ENCODE measurements at regions not wholly inside any gene's neighbourhood (a gene's known extent, or its start where the extent isn't known, plus 50 kb on each side); places are given as distances from the start of the nearest gene placed in this dataset.

GRCh38 chr16:13492046-13492445 is 427.9 kb upstream of the ERCC4 start:
- Mint-ChIP-seq H3K4me1 (no peaks in the 10 kb centered on the region), H3K9me3 (peaks cover 2 to 7% (median 4%) of the 10 kb centered on the region in 7 donors), H3K27me3 (ENCODE audit: low read depth in 3 of 3) (peaks cover 1 to 3% (median 2%) of the 10 kb centered on the region in 3 donors), H3K36me3 (no peaks in the 10 kb centered on the region), H3K4me3 (no peak overlapping the region), H3K27ac (no peak overlapping the region)
- no peak overlapping the region for H2AFZ ChIP-seq (ENCODE audit: insufficient read depth, low read depth, low read length, poor library complexity, severe bottlenecking)
- no peak overlapping the region for H3K9ac ChIP-seq (ENCODE audit: insufficient read depth, low read length, poor library complexity, severe bottlenecking)
- H3K36me3 ChIP-seq (replicated peaks in 1 of 2; ENCODE audit: control insufficient read depth in 1 of 2, insufficient read depth in 2 of 2, low read length in 2 of 2) = no peaks in the 10 kb centered on the region
- no peak for TF ChIP-seq CTCF (IDR thresholded peaks at IDR 0.05)
- H3K9me3 ChIP-seq (replicated peaks in 1 of 2; ENCODE audit: control insufficient read depth in 1 of 2, insufficient read depth in 1 of 2, low read length in 2 of 2) = no peaks in the 10 kb centered on the region
- no peaks in the 10 kb centered on the region for H3K4me1 ChIP-seq (ENCODE audit: control insufficient read depth in 1 of 2, insufficient read depth in 2 of 2, low read length in 2 of 2)
- no peak for DNase-seq
- no peaks in the 10 kb centered on the region for H3K79me2 ChIP-seq (ENCODE audit: insufficient read depth, low read length)
- H4K20me1 ChIP-seq (ENCODE audit: insufficient read depth, low read length) = no peaks in the 10 kb centered on the region
- H3K4me3 ChIP-seq (replicated peaks in 1 of 3; ENCODE audit: low read depth in 2 of 3, low read length in 3 of 3) = no peak overlapping the region
- H3K27ac ChIP-seq (ENCODE audit: low read depth in 1 of 2, low read length in 2 of 2) = no peak overlapping the region
- H3K4me2 ChIP-seq (replicated peaks; ENCODE audit: extremely low read depth, low read length, poor library complexity, severe bottlenecking) = no peak overlapping the region
- intact Hi-C loops (cut with micrococcal nuclease) = no loop called here
- no peaks in the 10 kb centered on the region for H3K27me3 ChIP-seq (ENCODE audit: control insufficient read depth in 2 of 2, insufficient read depth in 2 of 2, low read length in 2 of 2)
- WGBS (ENCODE audit: insufficient coverage) = no CpG with 5 or more reads among the region's 4 CpGs

GRCh38 chr16:13503960-13504635 is 415.9 kb upstream of the ERCC4 start:
- no peaks in the 10 kb centered on the region for H3K79me2 ChIP-seq (ENCODE audit: insufficient read depth, low read length)
- no peak overlapping the region for H3K4me3 Mint-ChIP-seq
- no peak overlapping the region for H3K4me3 ChIP-seq (replicated peaks in 1 of 3; ENCODE audit: low read depth in 2 of 3, low read length in 3 of 3)
- intact Hi-C loops (cut with micrococcal nuclease) = no loop called here
- WGBS (ENCODE audit: insufficient coverage) = 93% methylated on average over 2 of the region's 5 CpGs
- H3K27ac Mint-ChIP-seq = no peak overlapping the region
- no peak overlapping the region for H2AFZ ChIP-seq (ENCODE audit: insufficient read depth, low read depth, low read length, poor library complexity, severe bottlenecking)
- no peaks in the 10 kb centered on the region for H3K36me3 ChIP-seq (replicated peaks in 1 of 2; ENCODE audit: control insufficient read depth in 1 of 2, insufficient read depth in 2 of 2, low read length in 2 of 2)
- peaks cover 0 to 4% (median 2%) of the 10 kb centered on the region in 7 donors for H3K9me3 Mint-ChIP-seq
- H3K4me1 ChIP-seq (ENCODE audit: control insufficient read depth in 1 of 2, insufficient read depth in 2 of 2, low read length in 2 of 2) = no peaks in the 10 kb centered on the region
- H3K4me2 ChIP-seq (replicated peaks; ENCODE audit: extremely low read depth, low read length, poor library complexity, severe bottlenecking) = no peak overlapping the region
- no peaks in the 10 kb centered on the region for H3K4me1 Mint-ChIP-seq
- no peaks in the 10 kb centered on the region for H3K9me3 ChIP-seq (replicated peaks in 1 of 2; ENCODE audit: control insufficient read depth in 1 of 2, insufficient read depth in 1 of 2, low read length in 2 of 2)
- H3K27me3 Mint-ChIP-seq (ENCODE audit: low read depth in 3 of 3) = peaks cover 0 to 2% (median 2%) of the 10 kb centered on the region in 3 donors
- H3K27me3 ChIP-seq (ENCODE audit: control insufficient read depth in 2 of 2, insufficient read depth in 2 of 2, low read length in 2 of 2) = no peaks in the 10 kb centered on the region
- no peak for DNase-seq
- no peaks in the 10 kb centered on the region for H4K20me1 ChIP-seq (ENCODE audit: insufficient read depth, low read length)
- H3K9ac ChIP-seq (ENCODE audit: insufficient read depth, low read length, poor library complexity, severe bottlenecking) = no peak overlapping the region
- no peak overlapping the region for H3K27ac ChIP-seq (ENCODE audit: low read depth in 1 of 2, low read length in 2 of 2)
- H3K36me3 Mint-ChIP-seq = no peaks in the 10 kb centered on the region
- no peak for TF ChIP-seq CTCF (IDR thresholded peaks at IDR 0.05)

Measured in CD14-positive monocyte (primary cell).